ENCODE measurements at regions not wholly inside any gene's neighbourhood (a gene's known extent, or its start where the extent isn't known, plus 50 kb on each side); places are given as distances from the start of the nearest gene placed in this dataset.
"Not testable (repeated sequence)": the region's sequence is repeated elsewhere in the genome, so short reads cannot be mapped to it uniquely, and the experiment has no call there.

DNA sequence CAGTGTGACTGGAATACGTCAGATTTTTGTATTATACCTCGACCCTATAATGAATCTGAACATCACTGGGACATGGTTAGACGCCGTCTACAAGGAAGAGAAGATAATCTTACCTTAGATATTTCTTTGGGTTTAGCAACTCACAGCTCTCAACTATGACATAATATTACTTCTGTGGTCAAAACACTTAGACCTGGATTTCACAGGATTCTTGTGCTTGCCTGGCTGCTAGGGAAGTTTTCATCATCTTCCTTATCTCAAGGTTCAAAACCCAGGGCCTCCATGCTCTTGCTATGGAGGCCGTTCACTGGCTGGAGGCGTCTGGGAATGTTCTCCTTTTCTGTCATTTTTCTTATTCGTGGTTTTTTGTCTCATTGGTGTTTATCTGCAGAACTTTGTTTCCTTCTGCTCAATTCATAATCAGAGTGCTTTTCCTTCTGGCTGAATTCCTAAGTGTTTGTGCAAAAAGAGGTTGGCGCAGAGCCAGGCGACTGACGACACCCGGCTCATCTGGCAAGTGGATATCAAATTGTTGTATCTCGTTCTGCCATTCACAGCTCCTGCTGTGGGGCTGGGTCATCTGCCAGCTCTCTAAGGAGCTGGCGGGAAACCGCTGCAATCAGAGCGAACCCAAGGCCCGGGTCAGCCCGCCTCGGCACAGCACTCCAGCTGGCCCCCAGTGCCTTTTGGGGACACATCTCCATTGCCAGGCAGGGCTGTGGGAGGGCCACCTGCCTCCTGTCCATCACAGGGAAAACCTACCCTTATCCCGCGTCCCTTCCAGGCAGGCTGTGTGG is 68.1 kb upstream of the DEFB108B start:
- TF ChIP-seq, protein P1, sequence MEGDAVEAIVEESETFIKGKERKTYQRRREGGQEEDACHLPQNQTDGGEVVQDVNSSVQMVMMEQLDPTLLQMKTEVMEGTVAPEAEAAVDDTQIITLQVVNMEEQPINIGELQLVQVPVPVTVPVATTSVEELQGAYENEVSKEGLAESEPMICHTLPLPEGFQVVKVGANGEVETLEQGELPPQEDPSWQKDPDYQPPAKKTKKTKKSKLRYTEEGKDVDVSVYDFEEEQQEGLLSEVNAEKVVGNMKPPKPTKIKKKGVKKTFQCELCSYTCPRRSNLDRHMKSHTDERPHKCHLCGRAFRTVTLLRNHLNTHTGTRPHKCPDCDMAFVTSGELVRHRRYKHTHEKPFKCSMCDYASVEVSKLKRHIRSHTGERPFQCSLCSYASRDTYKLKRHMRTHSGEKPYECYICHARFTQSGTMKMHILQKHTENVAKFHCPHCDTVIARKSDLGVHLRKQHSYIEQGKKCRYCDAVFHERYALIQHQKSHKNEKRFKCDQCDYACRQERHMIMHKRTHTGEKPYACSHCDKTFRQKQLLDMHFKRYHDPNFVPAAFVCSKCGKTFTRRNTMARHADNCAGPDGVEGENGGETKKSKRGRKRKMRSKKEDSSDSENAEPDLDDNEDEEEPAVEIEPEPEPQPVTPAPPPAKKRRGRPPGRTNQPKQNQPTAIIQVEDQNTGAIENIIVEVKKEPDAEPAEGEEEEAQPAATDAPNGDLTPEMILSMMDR (IDR thresholded peaks at IDR 0.05; ENCODE audit: insufficient read depth, low read length) = not testable (repeated sequence)
- not testable (repeated sequence) for TF ChIP-seq GABPA, POLR2AphosphoS5 (IDR thresholded peaks at IDR 0.05; ENCODE audit: low read depth)
- TF ChIP-seq, protein P2, sequence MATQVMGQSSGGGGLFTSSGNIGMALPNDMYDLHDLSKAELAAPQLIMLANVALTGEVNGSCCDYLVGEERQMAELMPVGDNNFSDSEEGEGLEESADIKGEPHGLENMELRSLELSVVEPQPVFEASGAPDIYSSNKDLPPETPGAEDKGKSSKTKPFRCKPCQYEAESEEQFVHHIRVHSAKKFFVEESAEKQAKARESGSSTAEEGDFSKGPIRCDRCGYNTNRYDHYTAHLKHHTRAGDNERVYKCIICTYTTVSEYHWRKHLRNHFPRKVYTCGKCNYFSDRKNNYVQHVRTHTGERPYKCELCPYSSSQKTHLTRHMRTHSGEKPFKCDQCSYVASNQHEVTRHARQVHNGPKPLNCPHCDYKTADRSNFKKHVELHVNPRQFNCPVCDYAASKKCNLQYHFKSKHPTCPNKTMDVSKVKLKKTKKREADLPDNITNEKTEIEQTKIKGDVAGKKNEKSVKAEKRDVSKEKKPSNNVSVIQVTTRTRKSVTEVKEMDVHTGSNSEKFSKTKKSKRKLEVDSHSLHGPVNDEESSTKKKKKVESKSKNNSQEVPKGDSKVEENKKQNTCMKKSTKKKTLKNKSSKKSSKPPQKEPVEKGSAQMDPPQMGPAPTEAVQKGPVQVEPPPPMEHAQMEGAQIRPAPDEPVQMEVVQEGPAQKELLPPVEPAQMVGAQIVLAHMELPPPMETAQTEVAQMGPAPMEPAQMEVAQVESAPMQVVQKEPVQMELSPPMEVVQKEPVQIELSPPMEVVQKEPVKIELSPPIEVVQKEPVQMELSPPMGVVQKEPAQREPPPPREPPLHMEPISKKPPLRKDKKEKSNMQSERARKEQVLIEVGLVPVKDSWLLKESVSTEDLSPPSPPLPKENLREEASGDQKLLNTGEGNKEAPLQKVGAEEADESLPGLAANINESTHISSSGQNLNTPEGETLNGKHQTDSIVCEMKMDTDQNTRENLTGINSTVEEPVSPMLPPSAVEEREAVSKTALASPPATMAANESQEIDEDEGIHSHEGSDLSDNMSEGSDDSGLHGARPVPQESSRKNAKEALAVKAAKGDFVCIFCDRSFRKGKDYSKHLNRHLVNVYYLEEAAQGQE (IDR thresholded peaks at IDR 0.05; ENCODE audit: insufficient replicate concordance, low read depth) = not testable (repeated sequence)
